Cardiac muscle cell (in vitro differentiated cells and primary cell): ENCODE measurements at regions not wholly inside any gene's neighbourhood (a gene's known extent, or its start where the extent isn't known, plus 50 kb on each side); places are given as distances from the start of the nearest gene placed in this dataset.

Source experiments
- DNase-seq, 2 donors: peaks; one replicate each; pipeline versions ENCODE4 v3.0.0 to v3.0.0-alpha.2; 2010 to 2017; ENCODE audit warnings: low read depth in 1 of 2, low spot score in 1 of 2
- H3K27ac ChIP-seq: fragments of 200-600 bp; sonication (generic); 2 replicates; pipeline ENCODE4 v1.5.1; 2016
- H3K27me3 ChIP-seq: fragments of 200-600 bp; sonication (generic); 2 replicates; pipeline ENCODE4 v1.6.0; 2016; ENCODE audit warnings: control low read depth
- H3K36me3 ChIP-seq: fragments of 200-600 bp; sonication (generic); 2 replicates; pipeline ENCODE4 v1.5.1; 2016; ENCODE audit warnings: control low read depth
- H3K4me1 ChIP-seq: fragments of 200-600 bp; sonication (generic); 2 replicates; pipeline ENCODE4 v1.8.1; 2017; ENCODE audit warnings: low read depth, mild to moderate bottlenecking, mixed run types
- H3K4me3 ChIP-seq: fragments of 200-600 bp; sonication (generic); 2 replicates; pipeline ENCODE4 v1.5.1; 2016; ENCODE audit warnings: mild to moderate bottlenecking
- H3K9me3 ChIP-seq: fragments of 200-600 bp; sonication (generic); 2 replicates; pipeline ENCODE4 v1.5.1; 2017; ENCODE audit warnings: low read depth, mild to moderate bottlenecking, control low read depth
- TF ChIP-seq, protein P1 (sequence below): IDR thresholded peaks from 2 replicates; pipeline ENCODE4 v1.5.1; 2012; ENCODE audit warnings: low read depth, mild to moderate bottlenecking, low read length

DNA sequence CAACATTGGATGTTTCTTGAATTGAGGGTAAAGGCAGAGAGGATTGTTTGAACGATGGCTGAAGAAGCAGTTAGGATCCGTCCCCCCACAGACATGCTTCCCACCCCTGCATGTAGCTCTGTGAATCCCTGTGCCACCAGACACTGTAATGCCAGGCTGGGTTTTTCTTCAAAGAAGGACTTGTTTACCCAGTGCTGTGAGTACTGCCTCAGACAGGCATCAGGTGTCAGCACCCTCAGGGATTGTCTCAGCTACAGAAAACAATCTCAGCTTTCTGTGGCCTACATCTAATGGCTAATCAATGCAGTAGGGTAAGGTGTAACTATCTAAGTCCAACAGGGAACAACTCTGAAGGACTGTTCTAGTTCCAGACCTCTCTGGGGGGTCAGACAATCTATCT lies 853.0 kb upstream of the EPHA7 start:
- DNase-seq: no peak
- Histone ChIP-seq H3K36me3 (no peaks in the 10 kb centered on the region), H3K27me3 (no peaks in the 10 kb centered on the region), H3K27ac (no peak overlapping the region), H3K4me1 (no peaks in the 10 kb centered on the region), H3K4me3 (no peak overlapping the region), H3K9me3 (no peaks in the 10 kb centered on the region)
- TF ChIP-seq, protein P1, sequence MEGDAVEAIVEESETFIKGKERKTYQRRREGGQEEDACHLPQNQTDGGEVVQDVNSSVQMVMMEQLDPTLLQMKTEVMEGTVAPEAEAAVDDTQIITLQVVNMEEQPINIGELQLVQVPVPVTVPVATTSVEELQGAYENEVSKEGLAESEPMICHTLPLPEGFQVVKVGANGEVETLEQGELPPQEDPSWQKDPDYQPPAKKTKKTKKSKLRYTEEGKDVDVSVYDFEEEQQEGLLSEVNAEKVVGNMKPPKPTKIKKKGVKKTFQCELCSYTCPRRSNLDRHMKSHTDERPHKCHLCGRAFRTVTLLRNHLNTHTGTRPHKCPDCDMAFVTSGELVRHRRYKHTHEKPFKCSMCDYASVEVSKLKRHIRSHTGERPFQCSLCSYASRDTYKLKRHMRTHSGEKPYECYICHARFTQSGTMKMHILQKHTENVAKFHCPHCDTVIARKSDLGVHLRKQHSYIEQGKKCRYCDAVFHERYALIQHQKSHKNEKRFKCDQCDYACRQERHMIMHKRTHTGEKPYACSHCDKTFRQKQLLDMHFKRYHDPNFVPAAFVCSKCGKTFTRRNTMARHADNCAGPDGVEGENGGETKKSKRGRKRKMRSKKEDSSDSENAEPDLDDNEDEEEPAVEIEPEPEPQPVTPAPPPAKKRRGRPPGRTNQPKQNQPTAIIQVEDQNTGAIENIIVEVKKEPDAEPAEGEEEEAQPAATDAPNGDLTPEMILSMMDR: no peak

DNA sequence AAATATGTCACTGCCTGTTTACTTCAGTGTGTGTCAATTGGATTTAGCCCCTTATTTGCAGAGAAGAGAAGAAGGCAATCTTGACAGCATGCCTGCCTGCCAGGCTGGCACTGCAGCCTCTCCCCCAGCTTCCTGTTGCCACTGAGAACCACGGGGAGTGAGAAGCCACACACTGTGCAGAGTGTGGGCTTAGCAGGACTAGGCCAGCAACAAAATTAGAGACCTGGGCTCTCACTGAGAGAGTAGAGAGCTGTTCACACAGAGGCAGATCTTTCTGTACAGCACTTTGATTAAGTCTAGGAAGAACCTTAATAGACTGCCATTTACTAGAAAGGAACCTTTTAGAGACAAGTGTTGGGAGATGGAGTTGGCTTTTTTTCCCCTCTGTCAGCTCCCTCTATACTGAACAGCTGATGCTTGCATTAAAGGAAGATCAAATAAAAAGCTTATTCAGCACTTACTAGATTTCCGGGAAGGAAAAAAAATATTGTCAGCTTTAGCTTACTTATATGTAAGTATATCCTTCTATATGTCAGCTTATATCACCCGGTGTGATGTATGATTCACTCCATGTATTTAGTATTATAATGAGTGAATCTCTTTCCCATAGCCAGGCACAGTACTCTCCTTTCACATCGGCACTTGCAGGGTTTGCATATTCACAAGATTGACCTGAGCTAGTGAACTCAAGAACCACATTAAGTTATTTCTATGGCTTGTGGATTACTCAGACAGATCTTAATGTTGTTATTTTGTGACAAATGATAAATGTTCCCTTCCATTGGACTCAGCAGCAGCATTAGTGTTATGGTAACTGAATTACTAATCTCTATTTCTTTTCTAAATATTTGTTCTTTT lies 851.0 kb upstream of the EPHA7 start:
- Histone ChIP-seq H3K36me3 (no peaks in the 10 kb centered on the region), H3K4me3 (no peak overlapping the region), H3K9me3 (no peaks in the 10 kb centered on the region), H3K27me3 (no peaks in the 10 kb centered on the region), H3K27ac (no peak overlapping the region), H3K4me1 (no peaks in the 10 kb centered on the region)
- peak in 1 of 2 donors; percentile 13 for DNase-seq
- TF ChIP-seq, protein P1: no peak

DNA sequence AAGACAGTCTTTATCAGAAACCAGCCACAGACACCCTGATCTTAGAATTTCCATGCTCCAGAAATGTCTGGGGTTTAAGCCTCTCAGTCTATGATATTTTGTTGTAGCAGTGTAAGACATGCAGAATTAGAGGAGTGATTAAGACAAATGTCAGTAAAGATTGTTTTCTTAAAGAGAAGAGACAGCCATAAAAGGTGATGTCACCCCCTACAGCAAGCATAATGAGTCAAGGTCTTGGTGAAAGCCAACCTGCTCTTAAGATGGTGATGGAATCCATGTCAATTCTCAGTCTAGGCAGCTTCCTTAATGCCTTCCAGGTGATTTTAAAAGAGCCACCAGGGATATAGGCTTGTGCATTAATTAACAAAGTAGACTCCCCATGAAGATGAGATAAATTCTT lies 849.9 kb upstream of the EPHA7 start:
- TF ChIP-seq, protein P1: no peak
- Histone ChIP-seq H3K4me3 (no peak overlapping the region), H3K4me1 (no peaks in the 10 kb centered on the region), H3K36me3 (no peaks in the 10 kb centered on the region), H3K9me3 (no peaks in the 10 kb centered on the region), H3K27ac (no peak overlapping the region), H3K27me3 (no peaks in the 10 kb centered on the region)
- no peak for DNase-seq

DNA sequence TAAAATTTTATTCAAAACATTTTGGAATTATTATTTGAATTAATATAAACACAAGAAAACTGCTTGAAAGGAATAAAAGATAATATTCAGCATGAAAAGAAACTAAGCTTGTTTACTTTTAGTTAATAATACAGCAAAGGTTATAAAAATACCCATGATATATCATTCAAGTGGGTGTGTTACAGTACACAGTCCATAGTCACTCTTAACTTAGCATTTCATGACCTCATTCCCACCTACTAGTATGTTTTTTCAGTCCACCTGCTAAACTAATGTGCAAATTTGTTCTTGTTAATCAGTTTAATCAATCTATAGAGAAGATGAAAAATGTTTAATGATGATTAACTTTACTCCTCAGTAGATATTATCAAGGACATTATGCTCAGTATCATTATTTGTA lies 841.4 kb upstream of the EPHA7 start:
- no peak overlapping the region for H3K27ac ChIP-seq
- TF ChIP-seq, protein P1: no peak
- no peaks in the 10 kb centered on the region for H3K4me1 ChIP-seq
- H3K27me3 ChIP-seq: no peaks in the 10 kb centered on the region
- no peak for DNase-seq
- H3K36me3 ChIP-seq: no peaks in the 10 kb centered on the region
- H3K4me3 ChIP-seq: no peak overlapping the region
- H3K9me3 ChIP-seq: no peaks in the 10 kb centered on the region

DNA sequence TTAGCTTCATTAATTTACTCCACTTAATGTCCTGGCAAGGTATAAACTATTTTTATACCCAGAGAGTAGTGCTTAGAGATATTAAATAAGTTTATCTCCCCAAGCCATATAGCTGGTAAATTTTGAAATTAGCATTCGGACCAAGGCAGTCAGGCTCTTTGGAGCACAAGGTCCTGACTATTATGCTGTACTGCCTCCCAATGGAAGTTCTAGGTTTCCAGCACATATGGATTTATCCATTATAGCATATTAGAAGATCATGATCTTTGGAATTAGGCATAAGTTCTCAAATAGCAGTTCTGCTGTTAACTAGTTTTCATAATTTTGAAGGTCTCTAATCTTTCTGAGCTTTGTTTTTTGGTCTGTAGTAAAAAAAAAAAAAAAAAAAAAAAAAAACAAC lies 835.3 kb upstream of the EPHA7 start:
- peaks cover 4% of the 10 kb centered on the region for H3K4me1 ChIP-seq
- no peaks in the 10 kb centered on the region for H3K9me3 ChIP-seq
- no peaks in the 10 kb centered on the region for H3K36me3 ChIP-seq
- no peak overlapping the region for H3K4me3 ChIP-seq
- H3K27ac ChIP-seq: no peak overlapping the region
- H3K27me3 ChIP-seq: no peaks in the 10 kb centered on the region
- DNase-seq: peak in 1 of 2 donors; percentile 33
- TF ChIP-seq, protein P1: no peak
